Neuronal stem cell (in vitro differentiated cells): ENCODE measurements at regions not wholly inside any gene's neighbourhood (a gene's known extent, or its start where the extent isn't known, plus 50 kb on each side); places are given as distances from the start of the nearest gene placed in this dataset.

ENCODE experiments used
- DNase-seq: peaks from one replicate; pipeline ENCODE4 v3.0.0-alpha.2; 2013; ENCODE audit warnings: low spot score
- H2AFZ ChIP-seq: one replicate; pipeline ENCODE4 v1.6.1; 2013; ENCODE audit warnings: mild to moderate bottlenecking, low read length, inconsistent platforms
- H2AK5ac ChIP-seq: 2 replicates; pipeline ENCODE4 v1.6.1; 2013; ENCODE audit warnings: low read depth, mild to moderate bottlenecking, inconsistent platforms, low read length, moderate library complexity, mixed read lengths
- H2BK120ac ChIP-seq: 2 replicates; pipeline ENCODE4 v1.6.1; 2013; ENCODE audit warnings: low read depth, mild to moderate bottlenecking, inconsistent platforms, low read length, moderate library complexity, mixed read lengths
- H2BK12ac ChIP-seq: one replicate; pipeline ENCODE4 v1.6.1; 2013; ENCODE audit warnings: low read length, inconsistent platforms
- H2BK15ac ChIP-seq: 2 replicates; pipeline ENCODE4 v1.6.1; 2013; ENCODE audit warnings: mild to moderate bottlenecking, low read length, inconsistent platforms, mixed read lengths
- H2BK5ac ChIP-seq: one replicate; pipeline ENCODE4 v1.6.1; 2013; ENCODE audit warnings: inconsistent platforms, mild to moderate bottlenecking, low read length, moderate library complexity
- H3K14ac ChIP-seq: one replicate; pipeline ENCODE4 v1.6.1; 2013; ENCODE audit warnings: low read length, inconsistent platforms
- H3K18ac ChIP-seq: 2 replicates; pipeline ENCODE4 v1.6.1; 2013; ENCODE audit warnings: low read length, inconsistent platforms
- H3K23ac ChIP-seq: 2 replicates; pipeline ENCODE4 v1.6.1; 2013; ENCODE audit warnings: low read depth, mild to moderate bottlenecking, mixed read lengths, low read length, inconsistent platforms; ENCODE audit not compliant: poor library complexity
- H3K27ac ChIP-seq: replicated peaks from 3 replicates; pipeline ENCODE4 v1.5.1; 2013; ENCODE audit warnings: low read length, inconsistent platforms
- H3K27me3 ChIP-seq, 3 experiments: 2 replicates each; pipeline ENCODE4 v1.6.1; 2013; ENCODE audit warnings: low read length in 3 of 3, mild to moderate bottlenecking in 2 of 3, inconsistent platforms in 1 of 3, low read depth in 1 of 3, mixed read lengths in 1 of 3, moderate library complexity in 1 of 3; ENCODE audit not compliant: control insufficient read depth in 3 of 3, insufficient read depth in 3 of 3
- H3K36me3 ChIP-seq, 2 donors: replicated peaks in 1 of 2; 2 replicates each; pipeline ENCODE4 v1.6.1; 2013; ENCODE audit warnings: low read length in 2 of 2; ENCODE audit not compliant: control insufficient read depth in 2 of 2, insufficient read depth in 2 of 2
- H3K4ac ChIP-seq: 2 replicates; pipeline ENCODE4 v1.6.1; 2013; ENCODE audit warnings: inconsistent platforms, mild to moderate bottlenecking, low read length, moderate library complexity
- H3K4me1 ChIP-seq, 2 donors: 1 replicate in 1 of 2; 2 replicates in 1 of 2; pipeline ENCODE4 v1.6.1; 2013; ENCODE audit warnings: low read length in 2 of 2, low read depth in 1 of 2; ENCODE audit not compliant: control insufficient read depth in 2 of 2, insufficient read depth in 1 of 2
- H3K4me2 ChIP-seq: one replicate; pipeline ENCODE4 v1.6.1; 2013; ENCODE audit warnings: mild to moderate bottlenecking, low read length, inconsistent platforms; ENCODE audit not compliant: insufficient read depth, poor library complexity, severe bottlenecking
- H3K4me3 ChIP-seq, 2 donors: 2 replicates each; pipeline ENCODE4 v1.5.1; 2013; ENCODE audit warnings: low read length in 2 of 2, mild to moderate bottlenecking in 2 of 2, inconsistent platforms in 1 of 2, moderate library complexity in 1 of 2
- H3K79me1 ChIP-seq: one replicate; pipeline ENCODE4 v1.6.1; 2013; ENCODE audit warnings: low read depth, mild to moderate bottlenecking, inconsistent platforms, low read length, moderate library complexity
- H3K9ac ChIP-seq: one replicate; pipeline ENCODE4 v1.6.1; 2013; ENCODE audit warnings: mild to moderate bottlenecking, low read depth, low read length, inconsistent platforms; ENCODE audit not compliant: poor library complexity
- H3K9me3 ChIP-seq, 2 donors: replicated peaks in 1 of 2; 2 replicates each; pipeline versions ENCODE3 to v1.6.1; 2013; ENCODE audit warnings: low read length in 2 of 2, mild to moderate bottlenecking in 2 of 2, inconsistent platforms in 1 of 2, low read depth in 1 of 2, mixed read lengths in 1 of 2, moderate library complexity in 1 of 2; ENCODE audit not compliant: control insufficient read depth in 2 of 2, insufficient read depth in 1 of 2
- H4K8ac ChIP-seq: one replicate; pipeline ENCODE4 v1.6.1; 2013; ENCODE audit warnings: low read depth, mild to moderate bottlenecking, inconsistent platforms, low read length, moderate library complexity
- H4K91ac ChIP-seq: one replicate; pipeline ENCODE4 v1.6.1; 2013; ENCODE audit warnings: low read length, low read depth, mild to moderate bottlenecking, inconsistent platforms; ENCODE audit not compliant: poor library complexity
- WGBS, 2 donors: extraction: QIAGEN DNeasy Blood & Tissue Kit; methylation state at CpG; one replicate each; pipeline ENCODE4 v1.1.7; 2013; ENCODE audit warnings: missing lambda C conversion rate in 2 of 2, mixed read lengths in 1 of 2; ENCODE audit not compliant: insufficient read length in 2 of 2, insufficient replicate concordance in 1 of 2; ENCODE audit errors: extremely low coverage in 2 of 2; 5-methylcytosine and 5-hydroxymethylcytosine counted together

GRCh38 chr5:60036192-60036938 lies 142.8 kb upstream of the PDE4D start:
- no peak for DNase-seq
- Histone ChIP-seq H4K91ac (no peak overlapping the region), H3K9ac (no peak overlapping the region), H3K9me3 (peaks cover 0 to 1% of the 10 kb centered on the region in 2 donors), H4K8ac (no peak overlapping the region), H3K4ac (no peak overlapping the region), H3K36me3 (no peaks in the 10 kb centered on the region), H3K79me1 (no peaks in the 10 kb centered on the region), H3K18ac (no peak overlapping the region), H3K4me2 (no peak overlapping the region), H3K23ac (no peak overlapping the region), H3K27ac (no peak overlapping the region), H3K14ac (no peak overlapping the region), H2AFZ (no peak overlapping the region), H2BK12ac (no peak overlapping the region), H2AK5ac (no peak overlapping the region), H3K4me3 (no peak overlapping the region), H2BK5ac (no peak overlapping the region), H3K27me3 (no peaks in the 10 kb centered on the region), H2BK120ac (no peak overlapping the region), H2BK15ac (no peak overlapping the region), H3K4me1 (no peaks in the 10 kb centered on the region)
- WGBS, 2 donors, result no CpG with 5 or more reads among the region's 6 CpGs

GRCh38 chr5:60026161-60026560 lies 132.6 kb upstream of the PDE4D start:
- Histone ChIP-seq H2BK5ac (no peak overlapping the region), H2AK5ac (no peak overlapping the region), H2BK120ac (no peak overlapping the region), H3K4me1 (peaks cover 2 to 8% of the 10 kb centered on the region in 2 donors), H3K9ac (no peak overlapping the region), H3K36me3 (no peaks in the 10 kb centered on the region), H2AFZ (no peak overlapping the region), H2BK15ac (no peak overlapping the region), H3K4me2 (no peak overlapping the region), H4K8ac (no peak overlapping the region), H3K14ac (no peak overlapping the region), H2BK12ac (no peak overlapping the region), H3K23ac (no peak overlapping the region), H3K27me3 (no peaks in the 10 kb centered on the region), H3K27ac (no peak overlapping the region), H4K91ac (no peak overlapping the region), H3K4ac (no peak overlapping the region), H3K79me1 (no peaks in the 10 kb centered on the region), H3K18ac (no peak overlapping the region), H3K9me3 (no peaks in the 10 kb centered on the region), H3K4me3 (no peak overlapping the region)
- no peak for DNase-seq
- no CpG with 5 or more reads among the region's 2 CpGs for WGBS, 2 donors

- no peak overlapping the region for H3K4me2 ChIP-seq
- no peaks in the 10 kb centered on the region for H3K79me1 ChIP-seq
- no peak overlapping the region for H4K91ac ChIP-seq
- peaks cover 2 to 8% of the 10 kb centered on the region in 2 donors for H3K4me1 ChIP-seq
- H3K27ac ChIP-seq, result no peak overlapping the region
- H3K27me3 ChIP-seq, result no peaks in the 10 kb centered on the region
- no peak overlapping the region for H3K14ac ChIP-seq
- no peak overlapping the region for H4K8ac ChIP-seq
- H3K9me3 ChIP-seq, result no peaks in the 10 kb centered on the region
- no peak overlapping the region for H3K23ac ChIP-seq
- no peak overlapping the region for H3K4me3 ChIP-seq
- H3K9ac ChIP-seq, result no peak overlapping the region
- no peak overlapping the region for H2BK5ac ChIP-seq
- no peak overlapping the region for H3K4ac ChIP-seq
- H2BK15ac ChIP-seq, result no peak overlapping the region
- H2BK12ac ChIP-seq, result no peak overlapping the region
- no peak overlapping the region for H2AFZ ChIP-seq
- no peak for DNase-seq
- H2BK120ac ChIP-seq, result no peak overlapping the region
- no peak overlapping the region for H2AK5ac ChIP-seq
- H3K36me3 ChIP-seq, result no peaks in the 10 kb centered on the region
- H3K18ac ChIP-seq, result no peak overlapping the region
These were observed 130.6 kb upstream of the PDE4D start for GRCh38 chr5:60024104-60024503.

- Histone ChIP-seq H3K27me3 (no peaks in the 10 kb centered on the region), H3K79me1 (no peaks in the 10 kb centered on the region), H2AK5ac (no peak overlapping the region), H3K23ac (no peak overlapping the region), H3K36me3 (no peaks in the 10 kb centered on the region), H3K27ac (no peak overlapping the region), H3K4me2 (no peak overlapping the region), H2BK5ac (no peak overlapping the region), H3K4me3 (no peak overlapping the region), H3K9me3 (no peaks in the 10 kb centered on the region), H2BK120ac (no peak overlapping the region), H3K18ac (no peak overlapping the region), H3K14ac (no peak overlapping the region), H3K9ac (no peak overlapping the region), H4K91ac (no peak overlapping the region), H3K4ac (no peak overlapping the region), H2BK15ac (no peak overlapping the region), H2AFZ (no peak overlapping the region), H2BK12ac (no peak overlapping the region), H3K4me1 (peaks cover 2 to 8% of the 10 kb centered on the region in 2 donors), H4K8ac (no peak overlapping the region)
- DNase-seq, result no peak
These were observed 129.7 kb upstream of the PDE4D start for GRCh38 chr5:60023255-60023654.
